Stimulated activated CD4-positive, alpha-beta T cell treated with anti-CD3 and anti-CD28 coated beads, Interleukin-4, amount 100 ng/mL, for 24 hours (primary cell): ENCODE measurements at regions not wholly inside any gene's neighbourhood (a gene's known extent, or its start where the extent isn't known, plus 50 kb on each side); places are given as distances from the start of the nearest gene placed in this dataset.

ENCODE experiments used
- DNase-seq: peaks from one replicate; pipeline ENCODE4 v3.0.0-alpha.2; 2020

DNA sequence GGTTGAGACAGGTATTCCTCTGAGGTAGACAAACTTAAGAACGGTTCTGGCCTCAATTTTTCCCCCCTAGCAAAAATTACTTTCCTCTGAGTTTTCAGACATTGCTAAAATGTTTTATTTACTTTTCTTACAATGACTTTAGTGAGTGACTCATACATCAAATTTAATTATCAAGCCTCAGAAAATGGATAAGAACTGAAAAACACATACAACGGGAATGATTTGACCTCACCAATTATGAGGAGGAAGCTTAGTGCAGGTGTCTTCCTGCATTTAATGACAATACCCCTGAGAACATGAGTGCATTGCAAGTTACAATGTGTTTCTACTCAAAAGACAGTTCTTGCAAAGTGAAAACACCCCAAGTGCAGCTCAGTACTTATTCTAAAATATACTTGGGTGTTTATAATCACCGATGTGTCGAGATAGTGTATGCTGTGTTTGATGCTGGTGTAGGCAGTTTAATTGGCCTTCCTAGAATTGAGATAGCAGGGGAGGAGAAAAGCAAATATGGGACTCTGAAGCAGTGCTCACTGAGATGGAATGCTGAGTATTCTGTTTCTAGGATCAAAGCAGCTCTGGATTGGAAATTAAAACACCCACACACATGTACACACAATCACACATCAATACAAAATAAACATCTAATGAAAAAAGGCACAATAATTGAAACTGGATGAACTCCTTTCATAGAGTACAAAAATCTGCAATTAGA is 189.5 kb upstream of the SLC10A2 start:
- no peak for DNase-seq

- no peak for DNase-seq
Measured at GRCh38 chr13:103250071-103250470, 183.9 kb upstream of the SLC10A2 start.

- no peak for DNase-seq
Measured at GRCh38 chr13:103246581-103247200, 180.5 kb upstream of the SLC10A2 start.

GRCh38 chr13:103243495-103243894 is 177.3 kb upstream of the SLC10A2 start:
- DNase-seq, result no peak

DNA sequence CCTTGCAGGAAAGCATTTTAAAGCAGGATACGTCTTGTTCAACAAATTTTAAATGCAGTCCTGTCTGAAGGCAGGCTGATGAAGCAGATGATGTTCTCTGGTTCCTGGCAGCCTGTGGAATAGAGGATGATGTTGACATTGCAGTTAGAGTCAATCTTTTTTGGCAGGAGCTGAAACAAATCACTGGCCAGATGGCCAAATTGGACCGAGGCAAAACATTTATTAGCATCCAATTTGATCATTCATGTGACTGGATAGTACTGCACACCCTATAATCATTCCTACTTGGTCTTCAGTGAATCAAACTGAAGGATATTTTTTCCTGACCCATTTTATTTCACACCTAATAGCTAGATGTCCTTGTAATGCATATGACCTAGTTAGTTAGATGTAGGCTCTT is 172.2 kb upstream of the SLC10A2 start:
- no peak for DNase-seq

- no peak for DNase-seq
Measured at GRCh38 chr13:103236213-103236612, 170.0 kb upstream of the SLC10A2 start.

- DNase-seq, result no peak
Measured at GRCh38 chr13:103229674-103230073, 163.5 kb upstream of the SLC10A2 start.

GRCh38 chr13:103224804-103225203 is 158.6 kb upstream of the SLC10A2 start:
- no peak for DNase-seq

DNA sequence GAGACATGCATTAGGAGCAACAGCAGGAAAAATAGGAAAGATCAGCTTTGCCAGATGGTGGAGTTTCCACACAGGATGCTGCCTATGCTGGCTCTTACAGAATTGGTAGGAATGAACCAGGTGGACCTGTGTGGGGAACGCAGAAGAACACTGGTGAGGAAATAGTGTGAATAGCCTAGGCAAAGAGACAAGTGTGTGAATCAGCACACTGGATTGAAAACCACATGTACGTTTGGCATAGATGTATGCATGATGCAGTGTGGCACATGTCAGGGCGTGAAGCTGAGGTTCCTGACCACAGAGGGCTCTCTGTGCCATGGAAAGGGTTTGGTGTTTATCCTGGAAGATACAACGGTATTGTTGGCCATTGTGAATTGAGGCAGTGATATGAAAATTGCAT is 156.5 kb upstream of the SLC10A2 start:
- no peak for DNase-seq

DNA sequence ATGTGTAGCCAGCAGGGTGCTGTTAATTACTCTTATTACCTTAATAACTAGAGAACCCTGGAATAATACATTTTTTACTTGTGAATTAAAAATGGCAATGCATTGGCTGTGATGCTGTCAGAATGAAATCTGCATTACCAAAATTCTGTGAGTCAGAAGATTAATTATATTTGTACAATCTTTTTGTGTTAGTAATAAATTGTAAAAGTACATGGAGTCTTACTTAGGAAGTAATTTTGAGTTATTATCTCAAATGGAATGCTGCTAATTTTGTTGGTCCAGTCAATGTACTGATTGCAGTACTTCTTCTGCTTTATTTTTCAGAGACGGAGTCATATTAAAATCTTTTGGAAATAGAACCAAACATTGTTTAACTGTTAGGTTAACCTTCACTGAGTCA is 152.0 kb upstream of the SLC10A2 start:
- no peak for DNase-seq

DNA sequence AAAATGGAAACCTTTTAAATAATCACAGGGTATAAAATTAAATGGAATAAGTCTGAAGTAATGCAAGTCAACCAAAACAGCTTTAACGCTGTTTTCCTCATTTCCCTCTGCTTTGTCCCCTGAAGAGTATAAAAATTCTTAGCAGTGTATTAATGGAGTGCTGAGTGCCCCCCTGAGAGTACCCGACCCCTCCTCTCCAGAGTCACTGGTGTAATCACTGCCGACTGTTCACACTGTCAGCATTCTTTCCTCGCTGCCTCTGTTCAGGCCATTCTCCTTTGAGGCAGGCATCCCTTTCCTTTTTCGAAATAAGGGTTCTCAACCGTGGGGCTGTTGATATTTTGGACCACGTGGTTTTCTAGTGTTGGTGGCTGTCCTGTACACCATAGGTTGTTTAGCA is 146.9 kb upstream of the SLC10A2 start:
- DNase-seq, result no peak

GRCh38 chr13:103210348-103210747 is 144.1 kb upstream of the SLC10A2 start:
- DNase-seq, result no peak

DNA sequence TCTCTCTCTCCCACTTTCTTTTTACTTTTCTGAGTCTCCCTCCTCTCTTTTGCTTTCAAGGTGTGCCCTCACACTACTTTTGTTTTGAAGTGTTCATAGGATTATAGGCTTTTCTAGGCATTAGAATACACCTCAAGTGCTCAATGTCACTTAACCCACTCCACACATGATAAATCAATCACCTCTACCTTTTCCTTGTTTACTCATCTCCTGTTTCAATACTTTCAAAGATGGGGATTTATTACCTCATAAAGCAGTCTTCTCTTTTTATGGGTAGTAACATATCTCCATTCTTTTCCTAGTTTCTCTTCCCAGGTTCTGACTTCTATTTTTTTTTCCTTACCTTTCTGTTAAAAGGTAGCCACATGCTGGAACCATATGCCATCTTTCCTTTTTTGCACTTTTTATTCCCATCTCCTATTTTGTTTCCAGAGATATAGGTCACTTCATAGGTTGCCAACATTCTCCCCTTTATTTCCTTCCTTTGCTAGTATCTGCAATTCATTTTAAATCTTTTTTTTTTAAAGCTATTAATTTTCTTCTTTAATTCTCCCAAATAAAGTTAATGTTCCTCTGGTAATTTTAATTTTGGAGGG is 137.6 kb upstream of the SLC10A2 start:
- DNase-seq, result no peak

DNA sequence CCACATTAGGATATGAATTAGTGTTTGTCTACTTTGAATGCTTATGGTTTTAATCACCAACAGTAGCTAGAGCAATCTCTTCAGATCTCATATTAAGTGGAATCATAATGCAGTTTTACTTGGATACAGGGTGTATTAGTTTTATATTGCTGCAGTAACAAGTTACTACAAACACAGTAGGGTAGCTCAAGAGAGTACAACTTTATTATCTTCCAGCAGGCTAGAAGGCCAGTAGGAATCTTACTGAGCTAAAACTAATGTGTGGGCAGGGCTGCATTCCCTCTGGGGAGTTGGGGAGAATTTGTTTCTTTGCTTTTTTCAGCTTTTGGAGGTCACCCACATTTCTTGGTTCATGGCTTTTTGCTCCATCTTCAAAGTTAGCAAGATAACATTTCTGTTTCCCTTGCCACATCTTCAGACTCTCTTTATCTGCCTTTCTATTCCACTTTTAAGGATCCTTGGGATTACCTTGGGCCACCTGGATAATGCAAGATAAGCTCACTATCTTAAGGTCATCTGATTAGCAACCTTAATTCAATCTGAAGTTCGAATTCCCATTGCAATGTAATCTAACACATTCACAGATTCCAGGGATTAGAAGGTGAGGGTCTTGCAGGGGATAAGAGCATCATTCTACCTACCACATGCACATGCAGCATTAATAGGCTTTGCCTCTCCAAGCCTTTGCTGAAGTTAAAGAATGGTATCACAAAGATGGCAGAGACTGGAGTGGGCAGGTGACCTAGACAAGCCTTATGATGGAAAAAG is 134.1 kb upstream of the SLC10A2 start:
- DNase-seq, result no peak

GRCh38 chr13:103199380-103200088 is 133.3 kb upstream of the SLC10A2 start:
- no peak for DNase-seq

- DNase-seq, result no peak
Measured at GRCh38 chr13:103196356-103196755, 130.1 kb upstream of the SLC10A2 start.

GRCh38 chr13:103195762-103196161 is 129.5 kb upstream of the SLC10A2 start:
- DNase-seq, result no peak

- no peak for DNase-seq
Measured at GRCh38 chr13:103194871-103195270, 128.7 kb upstream of the SLC10A2 start.

DNA sequence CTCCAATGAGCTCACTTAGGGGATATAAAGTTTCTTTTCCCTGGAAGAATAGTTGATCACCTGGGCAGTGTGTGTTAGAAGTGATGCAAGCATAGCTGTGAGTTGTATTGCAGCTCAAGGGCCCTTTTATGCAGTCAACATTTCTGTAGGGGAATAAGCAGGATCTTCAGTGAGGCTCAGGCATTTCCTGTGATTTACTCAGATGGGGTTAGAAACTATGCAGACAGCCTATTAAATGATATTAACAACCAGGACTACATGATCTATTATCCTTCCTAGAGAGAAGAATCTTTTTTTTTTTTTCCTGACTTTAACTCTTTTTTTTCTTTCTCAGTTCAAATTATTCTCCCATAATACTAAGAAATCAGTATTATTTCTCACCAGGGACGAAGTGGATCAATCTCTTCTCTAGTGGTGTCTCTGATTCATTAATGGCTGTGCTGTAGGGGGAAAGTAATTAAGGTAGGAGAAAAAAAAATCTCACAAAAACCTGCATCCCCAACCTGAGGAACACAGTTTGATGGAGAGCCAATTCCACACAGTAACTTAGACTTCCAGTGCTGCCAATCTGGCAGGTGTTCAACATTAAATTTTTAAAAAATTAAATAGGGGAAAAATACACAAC is 126.4 kb upstream of the SLC10A2 start:
- no peak for DNase-seq

- no peak for DNase-seq
Measured at GRCh38 chr13:103190841-103191240, 124.6 kb upstream of the SLC10A2 start.

DNA sequence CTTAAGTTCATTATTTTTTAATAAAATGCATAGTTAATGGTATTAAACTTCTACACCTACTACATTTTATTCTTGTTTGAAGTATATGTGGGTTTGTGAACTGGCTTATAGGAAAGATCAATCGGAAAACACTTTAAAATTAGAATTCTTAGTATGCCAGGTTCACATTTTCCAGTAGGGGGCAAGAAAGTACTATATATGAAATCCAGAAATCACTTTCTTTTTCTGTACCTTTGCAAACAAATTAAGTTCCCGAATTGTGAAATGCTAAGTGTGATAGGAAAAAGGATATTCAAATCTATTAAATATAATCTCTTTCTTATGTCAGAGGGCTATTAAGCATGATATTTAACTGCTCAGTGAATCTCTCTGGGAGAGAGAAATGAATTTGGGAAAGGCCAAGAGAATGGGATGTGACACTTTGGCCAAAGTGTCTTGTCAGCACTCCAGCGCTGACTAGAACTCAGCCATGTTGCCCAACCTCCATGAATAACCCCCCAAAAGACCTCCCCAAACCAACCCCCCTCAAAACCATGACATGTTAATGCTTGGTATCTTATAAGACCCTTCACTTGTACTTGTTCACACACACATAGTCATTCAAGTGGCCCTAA is 122.6 kb upstream of the SLC10A2 start:
- no peak for DNase-seq

DNA sequence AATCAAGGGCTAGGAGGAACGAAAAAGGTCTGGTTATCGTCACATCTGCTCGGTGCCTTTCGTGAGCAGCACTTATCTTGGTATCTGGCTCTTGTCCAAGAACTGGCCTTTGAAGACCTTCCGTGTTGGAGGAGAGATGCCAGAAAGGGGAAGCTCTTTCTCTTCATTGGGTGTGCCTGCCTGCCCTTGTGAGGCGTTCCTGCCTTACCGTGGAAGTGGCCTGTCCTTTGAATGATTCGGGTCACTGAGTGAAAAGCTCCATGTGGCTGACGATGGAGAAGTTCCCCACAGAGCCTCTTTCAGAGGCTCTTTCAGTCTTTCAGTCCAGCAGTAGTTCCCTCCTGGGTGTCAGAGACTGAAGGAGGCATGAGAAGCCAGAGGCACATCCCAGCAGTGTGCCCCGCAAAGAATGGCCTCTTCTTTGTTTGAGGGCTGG is 121.5 kb upstream of the SLC10A2 start:
- no peak for DNase-seq
